GM21786 (cell line): ENCODE measurements at regions not wholly inside any gene's neighbourhood (a gene's known extent, or its start where the extent isn't known, plus 50 kb on each side); places are given as distances from the start of the nearest gene placed in this dataset.
"Not testable (repeated sequence)": the region's sequence is repeated elsewhere in the genome, so short reads cannot be mapped to it uniquely, and the experiment has no call there.

Experiments used
- ATAC-seq: cut with Tn5 transposase; IDR thresholded peaks from one replicate; pipeline ENCODE4 v1.9.1; 2021; ENCODE audit not compliant: unreplicated experiment

GRCh38 chr21:6093419-6093818 lies 4428.0 kb upstream of the TPTE start:
- not testable (repeated sequence) for ATAC-seq

GRCh38 chr21:6093870-6094269 lies 4427.5 kb upstream of the TPTE start:
- ATAC-seq, result not testable (repeated sequence)

GRCh38 chr21:6095304-6095703 lies 4426.1 kb upstream of the TPTE start:
- not testable (repeated sequence) for ATAC-seq

GRCh38 chr21:6096560-6097424 lies 4424.6 kb upstream of the TPTE start:
- ATAC-seq, result not testable (repeated sequence)

GRCh38 chr21:6097736-6098135 lies 4423.6 kb upstream of the TPTE start:
- ATAC-seq, result not testable (repeated sequence)

GRCh38 chr21:6098191-6098935 lies 4423.0 kb upstream of the TPTE start:
- ATAC-seq, result not testable (repeated sequence)

- not testable (repeated sequence) for ATAC-seq
Observed at GRCh38 chr21:6101588-6101987, 4419.8 kb upstream of the TPTE start.

- ATAC-seq, result not testable (repeated sequence)
Observed at GRCh38 chr21:6104546-6104945, 4416.8 kb upstream of the TPTE start.

- ATAC-seq, result peak; percentile 24
Observed at GRCh38 chr21:6106686-6107567, 4414.5 kb upstream of the TPTE start.

- ATAC-seq, result not testable (repeated sequence)
Observed at GRCh38 chr21:6108894-6109293, 4412.5 kb upstream of the TPTE start.

- not testable (repeated sequence) for ATAC-seq
Observed at GRCh38 chr21:6109774-6110173, 4411.6 kb upstream of the TPTE start.

- peak; percentile 75 for ATAC-seq
Observed at GRCh38 chr21:6110716-6111343, 4410.6 kb upstream of the TPTE start.

GRCh38 chr21:6111354-6111753 lies 4410.0 kb upstream of the TPTE start:
- ATAC-seq, result not testable (repeated sequence)

GRCh38 chr21:6118336-6118735 lies 4403.0 kb upstream of the TPTE start:
- not testable (repeated sequence) for ATAC-seq

- not testable (repeated sequence) for ATAC-seq
Observed at GRCh38 chr21:6120863-6121262, 4400.5 kb upstream of the TPTE start.

- not testable (repeated sequence) for ATAC-seq
Observed at GRCh38 chr21:6122629-6123028, 4398.8 kb upstream of the TPTE start.

- ATAC-seq, result not testable (repeated sequence)
Observed at GRCh38 chr21:6123224-6123623, 4398.2 kb upstream of the TPTE start.

GRCh38 chr21:6125549-6126240 lies 4395.7 kb upstream of the TPTE start:
- not testable (repeated sequence) for ATAC-seq

GRCh38 chr21:6126976-6127732 lies 4394.2 kb upstream of the TPTE start:
- ATAC-seq, result not testable (repeated sequence)
